BE2C (cell line): ENCODE measurements at regions not wholly inside any gene's neighbourhood (a gene's known extent, or its start where the extent isn't known, plus 50 kb on each side); places are given as distances from the start of the nearest gene placed in this dataset.

Source experiments
- DNase-seq: peaks from one replicate; pipeline ENCODE4 v3.0.0-alpha.2; 2020
- H3K27me3 ChIP-seq: fragments of 250-450 bp; sonication (Bioruptor Pico); 2 replicates; pipeline ENCODE4 v1.5.1; 2020; ENCODE audit warnings: mild to moderate bottlenecking
- H3K36me3 ChIP-seq: fragments of 250-450 bp; sonication (Bioruptor Pico); 2 replicates; pipeline ENCODE4 v1.5.1; 2020; ENCODE audit warnings: mild to moderate bottlenecking
- H3K4me1 ChIP-seq: fragments of 250-450 bp; sonication (Bioruptor Pico); 2 replicates; pipeline ENCODE4 v1.5.1; 2020
- H3K4me3 ChIP-seq: 2 replicates; pipeline ENCODE4 v1.5.1; 2011; ENCODE audit warnings: low read depth, low read length
- H3K9me3 ChIP-seq: fragments of 250-450 bp; sonication (Bioruptor Pico); 2 replicates; pipeline ENCODE4 v1.5.1; 2020
- CTCF ChIP-seq: IDR thresholded peaks from 2 replicates; pipeline ENCODE4 v1.5.1; 2012; ENCODE audit warnings: mild to moderate bottlenecking, low read depth, low read length

- DNase-seq = peak; percentile 50
- no peaks in the 10 kb centered on the region for H3K27me3 ChIP-seq
- H3K4me3 ChIP-seq = no peak overlapping the region
- peak; percentile 78 for TF ChIP-seq CTCF
- H3K4me1 ChIP-seq = no peaks in the 10 kb centered on the region
- no peaks in the 10 kb centered on the region for H3K9me3 ChIP-seq
- H3K36me3 ChIP-seq = no peaks in the 10 kb centered on the region
Measured at GRCh38 chrX:10722851-10723250, 102.5 kb upstream of the MID1 start.

GRCh38 chrX:10725071-10725470 is 104.7 kb upstream of the MID1 start:
- peak; percentile 56 for TF ChIP-seq CTCF
- Histone ChIP-seq H3K4me1 (no peaks in the 10 kb centered on the region), H3K27me3 (no peaks in the 10 kb centered on the region), H3K36me3 (no peaks in the 10 kb centered on the region), H3K4me3 (no peak overlapping the region), H3K9me3 (no peaks in the 10 kb centered on the region)
- no peak for DNase-seq

- DNase-seq = no peak
- TF ChIP-seq CTCF = no peak
Measured at GRCh38 chrX:10726647-10727046, 106.3 kb upstream of the MID1 start.

GRCh38 chrX:10728806-10729389 is 108.5 kb upstream of the MID1 start:
- no peak for DNase-seq
- Histone ChIP-seq H3K4me3 (no peak overlapping the region), H3K9me3 (no peaks in the 10 kb centered on the region), H3K36me3 (no peaks in the 10 kb centered on the region), H3K4me1 (no peaks in the 10 kb centered on the region), H3K27me3 (no peaks in the 10 kb centered on the region)
- TF ChIP-seq CTCF = no peak

More at GRCh38 chrX:10726647-10727046, 106.3 kb upstream of the MID1 start:
- Histone ChIP-seq H3K9me3 (no peaks in the 10 kb centered on the region), H3K4me3 (no peak overlapping the region), H3K36me3 (no peaks in the 10 kb centered on the region), H3K4me1 (no peaks in the 10 kb centered on the region), H3K27me3 (no peaks in the 10 kb centered on the region)

- no peak for TF ChIP-seq CTCF
- H3K9me3 ChIP-seq = no peaks in the 10 kb centered on the region
- no peak for DNase-seq
Measured at GRCh38 chrX:10739426-10739825, 119.0 kb upstream of the MID1 start.

GRCh38 chrX:10741003-10741402 is 120.6 kb upstream of the MID1 start:
- no peak for DNase-seq
- H3K27me3 ChIP-seq = no peaks in the 10 kb centered on the region
- no peak for TF ChIP-seq CTCF
- no peaks in the 10 kb centered on the region for H3K36me3 ChIP-seq
- H3K4me3 ChIP-seq = no peak overlapping the region
- H3K4me1 ChIP-seq = no peaks in the 10 kb centered on the region; the same call in 1 of the 2 replicates
- H3K9me3 ChIP-seq = no peaks in the 10 kb centered on the region

More at GRCh38 chrX:10739426-10739825, 119.0 kb upstream of the MID1 start:
- H3K4me1 ChIP-seq = no peaks in the 10 kb centered on the region; the same call in 1 of the 2 replicates
- H3K4me3 ChIP-seq = no peak overlapping the region
- H3K27me3 ChIP-seq = no peaks in the 10 kb centered on the region
- no peaks in the 10 kb centered on the region for H3K36me3 ChIP-seq
